NCI-H510A (cell line): ENCODE measurements at regions not wholly inside any gene's neighbourhood (a gene's known extent, or its start where the extent isn't known, plus 50 kb on each side); places are given as distances from the start of the nearest gene placed in this dataset.
A peak's percentile ranks its signal among the peaks of the same experiment; 100 is the strongest.
"Not testable (repeated sequence)": the region's sequence is repeated elsewhere in the genome, so short reads cannot be mapped to it uniquely, and the experiment has no call there.

ENCODE experiments used
- DNase-seq: peaks from one replicate; lab custom pipeline; 2025; lab: John Stamatoyannopoulos, UW

- DNase-seq, result no peak
Measured at GRCh38 chr16:80258407-80258806, 282.4 kb upstream of the DYNLRB2 start.

GRCh38 chr16:80254970-80255369 lies 285.8 kb upstream of the DYNLRB2 start:
- DNase-seq, result no peak

DNA sequence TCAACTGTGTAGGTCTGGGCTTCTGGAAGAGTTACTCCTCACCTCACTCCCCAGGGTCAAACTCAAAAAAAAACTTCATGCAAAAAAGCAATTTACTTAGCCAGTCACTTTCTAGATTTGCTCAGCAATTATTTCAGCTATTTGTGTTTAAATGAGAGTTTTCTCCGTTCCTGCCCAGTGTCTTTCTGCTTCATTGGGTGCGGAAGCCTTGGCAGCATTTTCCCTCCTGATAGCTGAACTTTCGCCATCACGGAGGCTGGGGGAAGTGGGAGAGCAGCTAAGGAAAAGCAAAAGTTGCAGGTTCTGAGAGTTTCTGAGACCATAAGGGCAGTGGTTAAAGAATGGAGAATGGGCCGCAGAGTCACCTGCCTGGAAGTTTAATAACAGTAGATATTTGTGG lies 287.1 kb upstream of the DYNLRB2 start:
- no peak for DNase-seq

DNA sequence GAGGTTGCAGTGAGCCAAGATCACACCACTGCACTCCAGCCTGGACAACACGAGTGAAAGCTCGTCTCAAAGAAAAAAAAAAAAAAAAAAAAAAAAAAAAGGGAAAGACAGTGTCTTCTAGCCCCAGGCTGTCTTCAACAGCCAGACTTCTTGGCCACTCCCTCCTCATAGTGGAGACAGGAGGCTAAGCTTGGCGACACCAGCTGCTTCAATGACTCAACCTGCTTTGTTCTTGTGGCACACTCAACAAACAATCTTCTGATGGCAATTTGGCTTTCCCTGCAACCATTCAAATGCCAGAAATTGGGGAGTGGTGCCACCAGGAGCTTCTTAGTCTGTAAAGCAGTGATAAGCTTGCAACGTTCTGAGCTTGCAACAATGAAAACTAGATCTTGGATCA lies 290.4 kb upstream of the DYNLRB2 start:
- no peak for DNase-seq

DNA sequence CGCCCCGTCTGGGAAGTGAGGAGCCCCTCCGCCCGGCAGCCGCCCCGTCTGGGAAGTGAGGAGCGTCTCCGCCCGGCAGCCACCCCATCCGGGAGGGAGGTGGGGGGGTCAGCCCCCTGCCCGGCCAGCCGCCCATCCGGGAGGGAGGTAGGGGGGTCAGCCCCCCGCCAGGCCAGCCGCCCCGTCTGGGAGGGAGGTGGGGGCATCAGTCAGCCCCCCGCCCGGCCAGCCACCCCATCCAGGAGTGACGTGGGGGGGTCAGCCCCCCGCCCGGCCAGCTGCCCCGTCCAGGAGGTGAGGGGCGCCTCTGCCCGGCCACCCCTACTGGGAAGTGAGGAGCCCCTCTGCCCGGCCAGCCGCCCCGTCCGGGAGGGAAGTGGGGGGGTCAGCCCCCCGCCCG lies 297.5 kb upstream of the DYNLRB2 start:
- DNase-seq, result not testable (repeated sequence)

- not testable (repeated sequence) for DNase-seq
Measured at GRCh38 chr16:80242279-80242678, 298.5 kb upstream of the DYNLRB2 start.

GRCh38 chr16:80233097-80233835 lies 307.5 kb upstream of the DYNLRB2 start:
- no peak for DNase-seq

GRCh38 chr16:80231888-80232287 lies 308.9 kb upstream of the DYNLRB2 start:
- DNase-seq, result no peak

GRCh38 chr16:80231121-80231520 lies 309.7 kb upstream of the DYNLRB2 start:
- DNase-seq, result no peak

DNA sequence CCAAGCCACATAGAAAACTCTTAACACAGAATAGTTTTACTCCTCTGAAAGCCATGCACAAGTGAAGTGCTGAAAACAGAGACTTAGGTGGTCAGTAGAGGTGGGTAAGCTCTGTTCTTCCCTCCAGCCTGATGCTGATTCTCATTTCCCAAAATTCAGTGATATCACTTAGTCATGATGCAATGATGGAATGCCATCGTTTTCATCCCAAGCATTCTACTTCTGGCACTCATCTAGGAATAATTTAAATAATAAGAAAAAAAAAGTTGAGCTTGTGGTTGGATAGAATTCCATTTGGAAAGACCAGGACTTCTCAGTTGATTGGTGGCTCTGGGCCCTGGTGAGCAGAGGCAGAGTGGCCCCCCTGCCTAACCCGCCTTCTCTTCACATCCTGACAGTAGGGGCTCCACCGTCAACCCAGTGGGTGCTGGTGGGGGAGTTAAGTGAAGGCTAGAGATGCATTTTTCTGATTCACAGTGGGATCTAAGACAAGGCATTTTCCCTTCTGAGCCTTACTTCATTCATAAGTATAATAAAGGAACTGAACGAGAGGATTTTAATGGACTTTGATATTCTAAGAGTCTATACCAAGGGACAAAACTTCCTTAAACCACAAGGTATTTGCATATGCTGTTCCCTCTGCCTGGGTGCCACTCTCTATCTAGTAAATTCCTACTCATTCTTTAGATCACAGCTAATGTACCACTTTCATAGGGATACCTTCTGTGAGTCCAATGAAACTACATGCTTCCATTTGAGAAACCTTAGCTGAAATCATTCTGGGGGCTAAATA lies 310.3 kb upstream of the DYNLRB2 start:
- no peak for DNase-seq

DNA sequence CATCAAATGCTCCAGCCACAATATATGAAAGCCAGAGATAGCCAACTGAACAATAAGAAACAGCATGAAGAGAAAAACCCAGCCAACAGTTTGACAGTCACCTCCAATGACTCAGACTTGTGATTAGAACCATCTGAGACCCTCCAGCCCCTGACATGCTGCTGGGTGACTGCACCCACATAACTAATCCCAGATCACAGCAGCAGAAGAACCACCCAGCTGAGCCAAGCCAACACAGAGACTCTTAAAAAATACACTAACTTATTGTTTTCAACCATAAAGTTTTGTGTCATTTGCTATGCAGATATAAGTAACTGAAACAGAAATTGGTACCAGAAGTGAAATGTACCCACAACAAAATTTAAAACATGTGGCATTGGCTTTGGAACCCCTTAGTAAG lies 314.3 kb upstream of the DYNLRB2 start:
- DNase-seq, result no peak

DNA sequence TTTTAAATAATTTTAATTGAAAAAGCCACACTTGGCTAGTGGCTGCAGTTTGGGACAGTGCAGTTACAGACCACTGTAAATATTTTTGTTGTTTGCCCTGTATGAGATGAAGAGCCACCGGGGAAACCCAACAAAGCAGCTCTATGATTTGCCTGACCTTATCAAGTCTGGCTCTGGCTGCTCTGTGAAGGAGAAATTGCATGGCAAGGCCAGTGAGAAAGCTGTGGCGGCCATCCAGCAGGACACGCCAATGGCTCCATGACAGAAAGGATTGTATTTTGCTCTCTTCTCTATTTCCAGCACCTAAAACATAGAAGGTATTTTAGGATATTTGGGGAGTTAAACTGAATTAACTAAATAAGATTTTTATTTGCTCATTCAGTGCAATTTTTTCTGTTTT lies 330.0 kb upstream of the DYNLRB2 start:
- DNase-seq, result no peak

DNA sequence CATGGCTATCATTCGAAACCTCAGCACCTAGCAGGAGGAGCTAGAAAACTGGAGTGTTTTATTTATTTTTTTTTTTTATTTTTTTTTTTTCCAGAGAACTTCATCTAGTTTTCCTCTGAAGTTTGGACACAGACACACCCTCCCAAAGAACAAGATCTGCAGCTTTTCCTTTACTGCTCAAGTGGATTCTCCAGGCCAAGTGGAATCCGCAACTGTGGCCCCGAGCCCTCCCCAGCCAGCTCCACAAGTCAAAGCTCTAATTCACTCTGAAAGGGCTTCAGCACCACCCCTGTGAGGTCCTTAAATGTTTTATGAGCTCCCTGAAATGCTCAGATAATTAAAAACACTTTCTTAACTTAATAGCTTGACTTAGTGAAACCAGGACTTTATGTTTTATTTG lies 332.1 kb upstream of the DYNLRB2 start:
- DNase-seq, result no peak

DNA sequence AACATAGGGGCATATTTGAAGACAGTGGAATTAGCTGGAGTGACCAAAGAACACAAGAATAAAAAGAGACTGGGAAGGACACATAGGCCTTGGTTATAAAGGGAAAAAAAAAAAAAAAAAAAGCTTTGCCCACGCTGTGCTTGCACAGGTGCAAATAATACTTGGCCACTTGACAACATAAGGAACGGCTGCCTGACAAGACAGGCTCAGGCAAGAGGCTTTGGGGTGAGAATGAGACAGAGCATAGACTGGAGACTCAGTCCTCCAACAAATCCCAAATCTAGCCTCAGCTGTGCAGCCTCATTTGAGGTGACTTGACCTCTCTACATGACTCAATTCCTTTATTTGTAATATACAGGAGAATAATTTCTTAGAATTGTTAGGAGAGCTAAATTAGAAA lies 332.8 kb upstream of the DYNLRB2 start:
- DNase-seq, result no peak

DNA sequence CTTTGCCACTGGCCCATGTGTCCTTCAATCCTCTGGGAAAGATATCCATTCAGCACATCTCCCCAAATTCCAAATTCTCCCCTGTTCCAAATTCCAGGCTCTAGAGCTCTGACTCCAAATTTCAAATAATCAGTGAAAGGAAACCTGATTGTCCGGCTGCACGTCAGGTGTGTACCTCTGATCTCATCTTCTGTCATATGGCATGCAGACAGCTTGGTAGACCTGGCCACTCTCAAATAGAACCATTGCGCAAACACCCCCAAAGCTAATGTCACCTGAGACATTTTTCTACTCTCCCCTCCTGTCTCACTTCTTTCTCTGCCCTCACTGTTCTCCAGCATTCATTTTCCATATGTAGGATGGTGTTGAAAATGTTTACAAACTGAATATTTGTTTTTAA lies 337.0 kb upstream of the DYNLRB2 start:
- no peak for DNase-seq

DNA sequence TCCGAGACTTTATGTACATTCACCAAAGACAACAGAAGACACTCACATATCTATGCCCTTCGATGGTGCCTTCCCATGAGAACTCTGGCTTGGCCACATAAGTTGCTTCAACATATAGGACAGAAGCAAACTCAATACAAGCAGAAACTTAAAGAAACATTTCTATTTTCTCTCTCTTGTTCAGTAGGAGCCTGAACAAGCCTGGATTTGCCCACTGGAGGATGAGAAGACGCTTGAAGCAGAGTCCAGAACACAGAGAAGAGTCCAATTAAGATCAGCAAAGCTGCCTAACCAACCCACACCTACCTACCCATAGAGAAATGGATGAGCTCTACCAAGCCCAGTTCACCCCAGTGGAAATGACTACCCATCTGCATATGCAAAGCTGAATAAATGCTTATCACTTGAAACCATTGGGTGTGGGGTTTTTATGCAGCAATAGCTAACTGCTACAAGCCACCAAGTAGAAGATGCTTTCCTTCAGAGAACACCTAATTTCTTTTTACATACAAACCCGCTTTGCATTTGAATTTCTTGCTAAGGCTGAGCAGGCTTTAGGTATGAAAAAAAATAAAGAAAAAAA lies 337.9 kb upstream of the DYNLRB2 start:
- no peak for DNase-seq

- DNase-seq, result no peak
Measured at GRCh38 chr16:80200079-80200478, 340.7 kb upstream of the DYNLRB2 start.

DNA sequence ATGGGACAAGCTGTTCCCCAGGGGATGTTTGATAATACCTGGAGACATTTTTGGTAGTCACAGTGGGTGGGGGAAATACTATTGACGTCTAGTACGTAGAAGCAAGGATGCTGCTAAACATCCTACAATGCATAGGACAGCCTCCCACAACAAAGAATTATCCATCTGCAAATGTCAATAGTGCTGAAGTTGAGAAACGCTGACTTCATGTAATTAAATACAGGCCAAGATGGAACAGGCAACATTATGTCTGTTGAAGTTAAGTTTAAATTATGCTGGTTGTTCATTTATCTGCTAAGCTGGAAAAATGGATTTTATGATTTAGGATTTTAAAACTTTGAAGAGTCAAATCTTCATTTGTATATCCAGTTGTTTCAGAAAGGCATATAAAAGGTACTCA lies 341.2 kb upstream of the DYNLRB2 start:
- no peak for DNase-seq

DNA sequence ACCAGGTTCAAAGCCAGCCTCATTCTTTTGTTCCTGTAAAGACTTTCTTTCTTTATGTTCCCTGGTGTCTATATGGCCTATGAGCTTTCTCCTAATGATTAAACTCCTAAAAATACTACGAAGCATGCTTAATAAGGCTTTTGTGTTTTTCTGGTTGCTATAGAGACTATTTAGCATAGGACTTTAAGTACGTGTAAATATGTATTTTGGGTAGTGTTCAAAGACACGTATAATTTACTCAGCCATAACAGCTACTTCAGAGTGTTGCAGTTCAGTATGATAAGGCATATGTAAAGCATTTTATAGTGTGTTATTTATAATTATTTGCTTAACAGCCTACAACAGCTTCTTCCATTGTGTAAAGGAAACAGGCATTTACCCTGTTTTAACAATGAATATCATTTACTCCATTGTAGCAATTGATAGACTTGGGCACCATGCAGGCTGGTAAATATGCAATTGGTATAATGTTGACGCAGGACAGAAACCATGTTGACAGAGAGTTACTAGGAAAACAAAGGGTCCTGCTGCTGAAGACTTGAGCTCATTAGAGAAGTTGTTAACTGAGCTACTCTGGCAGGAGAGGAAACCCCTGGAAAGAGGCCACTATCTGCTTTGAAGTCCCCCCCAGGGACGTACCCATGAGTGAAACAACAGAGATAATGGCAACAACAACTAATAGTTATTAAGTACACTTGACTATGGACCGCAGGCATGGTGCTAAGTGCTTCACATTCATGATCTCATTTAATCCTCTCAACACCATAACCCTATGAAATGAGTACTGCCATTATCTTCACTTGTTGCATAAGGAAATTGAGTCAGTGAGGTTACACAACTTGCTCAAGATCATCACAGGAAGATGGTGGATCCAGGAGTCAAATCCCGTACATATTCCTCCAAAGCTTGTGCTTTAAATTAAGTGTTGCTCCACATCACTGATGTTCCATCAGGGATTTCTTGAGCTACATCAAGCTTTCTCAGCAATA lies 342.2 kb upstream of the DYNLRB2 start:
- peak; percentile 55 for DNase-seq

DNA sequence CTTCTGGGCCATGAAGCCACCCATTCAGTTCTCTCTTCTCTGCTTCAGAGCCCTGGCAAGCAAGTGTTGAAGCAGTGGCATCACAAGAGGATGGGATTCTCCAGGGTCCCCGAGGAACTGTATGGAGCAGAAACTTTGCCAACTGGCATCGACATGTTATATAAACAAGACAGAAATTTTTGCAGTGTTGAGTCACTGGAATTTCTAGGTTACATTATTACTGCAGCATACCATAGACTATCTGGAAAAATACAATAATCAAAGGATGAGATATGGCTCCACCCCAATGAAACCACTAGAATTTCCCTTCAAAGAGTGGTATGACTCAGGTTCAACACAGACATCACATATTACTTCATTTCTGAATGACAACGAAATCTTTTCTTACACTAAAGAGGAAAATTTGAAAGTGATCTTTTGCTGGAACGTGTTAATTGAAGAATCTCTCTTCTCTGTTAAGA lies 343.0 kb upstream of the DYNLRB2 start:
- no peak for DNase-seq

GRCh38 chr16:80191928-80192327 lies 348.9 kb upstream of the DYNLRB2 start:
- no peak for DNase-seq
